ENCODE measurements at regions not wholly inside any gene's neighbourhood (a gene's known extent, or its start where the extent isn't known, plus 50 kb on each side); places are given as distances from the start of the nearest gene placed in this dataset.
"Not testable (repeated sequence)": the region's sequence is repeated elsewhere in the genome, so short reads cannot be mapped to it uniquely, and the experiment has no call there.

DNA sequence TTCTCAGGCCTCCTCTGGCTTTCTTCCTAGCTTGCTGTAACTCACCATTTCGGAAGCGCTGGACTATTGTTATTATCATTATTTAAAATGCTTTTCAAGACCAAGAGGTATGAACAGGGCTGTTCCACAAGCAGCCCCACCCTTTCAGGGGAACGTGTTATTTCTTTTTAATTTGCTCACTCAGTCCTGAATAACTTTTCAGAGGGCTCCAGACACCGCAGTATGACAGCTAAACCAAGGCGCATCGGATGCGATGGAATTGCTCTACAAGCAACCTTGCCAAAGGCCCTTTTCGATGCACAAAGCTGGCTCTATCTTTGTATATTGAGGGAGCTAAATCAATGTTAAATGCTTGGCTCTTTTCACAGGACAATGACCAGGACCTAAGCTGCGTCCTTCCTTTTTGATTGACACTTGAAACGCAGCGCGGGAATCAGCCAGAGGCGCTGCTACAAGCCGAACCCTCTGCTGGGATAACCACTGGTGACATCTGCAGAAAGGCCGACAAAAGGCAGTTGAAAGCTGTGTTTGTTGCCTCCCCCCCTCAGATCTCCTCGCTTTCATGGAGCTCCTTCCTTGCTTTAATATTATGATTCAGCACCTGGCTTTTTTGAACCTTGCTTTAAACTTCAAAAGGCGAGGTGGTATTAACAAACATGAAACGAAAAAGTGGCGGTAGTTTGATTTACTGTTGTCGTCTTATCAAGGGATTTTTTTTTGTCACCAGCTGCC is 204.7 kb upstream of the PROX1 start:
- no peak for DNase-seq (ENCODE audit: low spot score)

GRCh38 chr1:213783893-213784292 is 203.9 kb upstream of the PROX1 start:
- no peak for DNase-seq (ENCODE audit: low spot score)

DNA sequence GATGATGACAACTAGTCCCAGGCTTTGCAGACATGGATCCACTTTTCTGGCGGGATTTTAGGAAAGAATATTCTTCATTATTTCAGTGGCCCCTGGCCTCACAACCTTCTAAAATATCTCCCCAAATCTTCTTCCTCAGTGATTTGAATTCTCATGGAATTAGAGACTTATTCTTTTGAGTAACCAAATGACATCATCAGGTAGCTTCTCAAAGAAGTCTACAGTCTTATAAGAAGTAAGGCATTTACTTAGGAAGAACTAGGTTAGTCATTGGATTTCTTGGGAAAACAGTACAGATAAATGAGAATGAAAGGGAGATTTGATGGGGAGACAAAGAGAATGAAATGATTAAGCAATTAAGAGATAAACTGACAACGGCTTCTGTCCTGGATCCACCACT is 201.1 kb upstream of the PROX1 start:
- no peak for DNase-seq (ENCODE audit: low spot score)

DNA sequence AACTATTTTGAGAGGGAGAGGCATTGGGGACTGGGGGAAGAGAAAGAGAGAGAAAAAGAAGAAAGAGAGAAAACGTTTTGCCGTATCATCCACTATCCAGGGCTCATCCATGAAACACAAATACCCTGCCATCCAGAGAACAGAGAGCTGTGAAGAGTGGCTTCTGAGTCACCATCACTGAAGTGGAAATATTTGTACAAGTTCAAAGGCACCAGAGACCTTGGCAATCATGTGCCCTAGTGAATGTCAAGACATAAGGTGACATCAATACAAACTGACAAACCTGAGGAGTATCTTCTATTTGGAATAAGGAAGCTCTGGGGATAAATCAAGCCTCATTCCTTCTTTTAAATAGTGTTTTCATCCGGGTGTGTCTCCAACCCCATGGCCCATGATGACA is 197.2 kb upstream of the PROX1 start:
- DNase-seq (ENCODE audit: low spot score), result no peak

DNA sequence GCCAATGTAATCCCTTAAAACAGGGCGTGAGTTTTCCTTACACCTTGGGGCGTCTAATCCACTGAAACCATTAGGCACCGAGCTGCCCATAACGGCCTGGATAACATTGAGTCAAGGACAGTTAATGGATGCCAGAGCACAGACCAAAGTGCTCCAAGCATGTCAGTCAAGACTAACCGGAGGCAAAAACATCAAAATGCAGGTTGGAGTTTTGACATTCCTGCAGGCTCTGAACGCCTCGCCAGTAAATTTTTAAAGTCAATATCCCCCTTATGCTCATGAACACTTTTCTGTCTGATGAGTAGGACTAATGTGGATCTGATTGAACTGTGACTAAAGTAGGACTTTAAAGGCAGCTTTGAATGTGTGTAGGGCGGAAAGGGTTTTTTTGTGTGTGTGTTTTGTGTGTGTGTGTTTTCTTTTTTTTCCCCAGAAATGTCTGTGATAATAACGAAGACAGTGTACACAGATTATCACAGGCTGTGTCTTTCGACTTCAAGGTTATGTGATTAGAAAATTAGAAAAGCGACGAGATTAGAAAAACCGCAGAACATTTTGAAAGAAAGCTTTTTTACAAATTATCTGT is 194.2 kb upstream of the PROX1 start:
- no peak for DNase-seq (ENCODE audit: low spot score)

DNA sequence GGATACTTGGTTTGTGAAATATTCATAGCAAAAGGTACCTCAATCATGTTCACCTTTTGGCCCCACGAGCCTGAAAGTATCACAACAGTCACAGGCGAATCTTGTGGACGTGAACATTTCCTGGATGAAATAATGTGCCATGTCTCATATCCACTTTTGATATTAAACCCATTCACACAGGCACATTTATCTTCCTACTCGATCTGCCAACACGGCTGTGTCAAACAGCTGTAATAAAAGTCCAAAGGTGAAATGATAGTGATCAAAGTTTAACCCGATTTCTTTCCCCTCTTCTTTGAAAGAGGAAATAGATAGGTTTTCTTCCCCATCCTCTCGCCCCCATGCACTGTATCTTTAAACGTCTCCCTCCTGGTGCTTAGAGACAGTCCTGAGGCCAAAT is 191.2 kb upstream of the PROX1 start:
- no peak for DNase-seq (ENCODE audit: low spot score)

DNA sequence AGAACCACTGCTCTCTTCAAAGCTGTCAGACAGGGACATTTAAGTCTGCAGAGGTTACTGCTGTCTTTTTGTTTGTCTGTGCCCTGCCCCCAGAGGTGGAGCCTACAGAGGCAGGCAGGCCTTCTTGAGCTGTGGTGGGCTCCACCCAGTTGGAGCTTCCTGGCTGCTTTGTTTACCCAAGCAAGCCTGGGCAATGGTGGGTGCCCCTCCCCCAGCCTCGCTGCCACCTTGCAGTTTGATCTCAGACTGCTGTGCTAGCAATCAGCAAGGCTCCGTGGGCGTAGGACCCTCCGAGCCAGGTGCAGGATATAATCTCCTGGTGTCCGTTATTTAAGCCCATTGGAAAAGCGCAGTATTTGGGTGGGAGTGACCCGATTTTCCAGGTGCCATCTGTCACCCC is 179.5 kb upstream of the PROX1 start:
- not testable (repeated sequence) for DNase-seq (ENCODE audit: low spot score)

GRCh38 chr1:213817156-213817555 is 170.6 kb upstream of the PROX1 start:
- no peak for DNase-seq (ENCODE audit: low spot score)

- no peak for DNase-seq (ENCODE audit: low spot score)
Measured at GRCh38 chr1:213820362-213821149, 167.2 kb upstream of the PROX1 start.

DNA sequence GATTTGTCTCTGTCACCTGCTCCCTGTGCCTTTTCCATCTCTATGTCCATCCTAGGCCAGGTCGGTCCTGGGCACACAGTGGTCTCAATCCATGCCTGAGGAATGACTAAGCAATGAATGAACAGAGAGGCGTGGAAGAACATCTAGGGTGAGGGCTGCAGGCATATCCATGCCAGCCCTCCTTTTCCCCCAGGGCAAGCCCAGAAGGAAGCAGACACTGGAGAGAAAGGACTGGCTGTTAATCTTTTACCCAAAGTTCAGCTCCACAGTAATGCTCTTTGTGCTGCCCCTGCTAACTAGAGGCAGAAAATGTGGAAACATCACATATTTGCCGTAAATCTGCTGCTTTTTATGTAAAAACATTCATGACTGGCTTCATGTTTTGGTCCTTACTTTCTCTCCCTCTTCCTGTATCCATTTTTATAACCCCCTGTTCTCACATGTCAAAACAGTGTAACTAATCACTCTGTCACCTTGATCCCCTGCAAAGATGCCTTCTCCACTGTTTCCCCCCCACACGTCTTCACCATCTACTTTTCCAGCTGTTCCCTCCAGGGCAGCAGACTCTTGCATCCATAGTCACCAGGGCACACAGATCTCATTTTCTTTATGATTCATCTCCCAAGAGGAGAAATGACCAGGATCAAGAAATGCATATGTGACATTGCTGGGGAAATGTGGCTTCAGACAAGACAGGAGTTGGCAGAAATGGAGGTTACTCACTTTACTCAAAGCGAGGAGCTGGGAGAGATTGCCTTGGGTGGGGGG is 166.4 kb upstream of the PROX1 start:
- no peak for DNase-seq (ENCODE audit: low spot score)

DNA sequence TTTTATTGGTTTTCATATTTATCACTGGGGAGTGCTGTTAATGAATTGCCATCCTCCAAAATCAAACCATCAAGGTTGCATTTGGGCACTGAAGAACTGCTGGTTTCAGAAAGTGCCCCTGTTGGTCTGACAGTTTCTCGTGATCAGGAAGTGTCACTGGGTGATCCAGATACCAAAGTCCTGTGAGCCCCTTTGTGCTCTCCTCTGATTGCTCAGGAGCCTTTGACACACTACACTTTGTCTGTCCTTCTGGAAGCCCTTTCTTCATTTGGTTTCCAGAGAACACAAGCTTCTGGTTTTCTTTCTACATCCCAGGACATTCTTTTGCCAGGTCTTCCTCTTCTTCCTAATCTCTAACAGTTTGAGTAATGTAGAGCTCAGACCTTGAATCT is 165.8 kb upstream of the PROX1 start:
- DNase-seq (ENCODE audit: low spot score), result no peak

DNA sequence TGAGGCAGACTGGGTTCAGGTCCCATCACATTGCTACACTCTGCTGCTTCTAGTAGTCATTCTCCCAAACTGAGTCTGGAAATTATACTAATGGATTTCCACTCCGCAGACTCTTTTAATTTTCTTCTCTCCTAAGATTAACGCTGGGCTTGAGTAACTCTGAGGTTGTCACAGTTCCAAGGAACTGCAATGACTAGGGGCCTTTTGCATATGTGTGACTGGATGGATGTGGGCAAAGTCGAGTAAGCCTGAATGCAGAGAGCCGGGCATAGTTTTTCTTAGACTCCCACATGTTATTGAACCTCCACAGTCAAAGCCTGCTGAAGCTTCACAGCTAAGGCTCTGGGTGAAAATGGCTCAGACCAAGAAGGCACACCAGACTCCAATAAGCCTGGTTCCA is 160.9 kb upstream of the PROX1 start:
- DNase-seq (ENCODE audit: low spot score), result no peak

- DNase-seq (ENCODE audit: low spot score), result no peak
Measured at GRCh38 chr1:213828867-213829266, 158.9 kb upstream of the PROX1 start.

DNA sequence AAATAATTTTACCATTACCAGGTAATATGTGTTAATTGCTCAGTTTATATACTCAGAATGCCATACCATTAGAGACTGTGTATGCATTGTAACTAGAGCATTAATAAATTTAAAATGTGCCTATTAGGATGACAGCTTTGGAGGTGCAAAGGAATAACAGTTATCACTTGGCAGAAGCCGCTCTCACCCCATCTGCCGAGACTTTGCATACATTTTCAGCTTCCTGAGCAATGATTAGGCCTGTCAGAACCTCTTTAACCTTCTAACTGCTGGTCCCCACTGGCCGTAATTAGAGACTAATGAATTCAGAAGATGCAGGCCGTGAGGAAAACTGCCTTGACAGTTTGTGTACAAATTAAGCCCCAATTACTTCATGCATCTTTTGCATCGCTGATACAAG is 158.0 kb upstream of the PROX1 start:
- no peak for DNase-seq (ENCODE audit: low spot score)

GRCh38 chr1:213830371-213830770 is 157.4 kb upstream of the PROX1 start:
- DNase-seq (ENCODE audit: low spot score), result no peak

- no peak for DNase-seq (ENCODE audit: low spot score)
Measured at GRCh38 chr1:213840575-213840974, 147.2 kb upstream of the PROX1 start.

DNA sequence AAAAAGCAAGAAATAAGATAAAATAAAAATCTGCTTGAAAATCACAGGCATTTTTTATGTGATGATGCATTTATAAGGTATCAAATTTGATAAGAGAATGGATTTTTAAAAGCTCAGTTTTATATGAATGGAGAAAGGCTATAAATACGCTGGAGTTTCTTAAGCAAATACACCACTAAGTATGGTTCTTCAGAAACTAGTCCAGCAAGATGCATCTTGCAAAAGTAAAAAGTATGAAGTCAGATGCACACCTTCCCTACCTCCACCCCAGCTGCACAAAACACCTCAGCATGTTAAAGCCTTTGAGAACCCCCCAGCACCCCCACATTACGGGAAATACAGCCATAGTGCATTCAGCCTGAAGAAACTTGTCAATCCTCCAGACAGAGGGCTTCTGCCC is 143.1 kb upstream of the PROX1 start:
- DNase-seq (ENCODE audit: low spot score), result no peak

GRCh38 chr1:213852107-213852506 is 135.7 kb upstream of the PROX1 start:
- no peak for DNase-seq (ENCODE audit: low spot score)

DNA sequence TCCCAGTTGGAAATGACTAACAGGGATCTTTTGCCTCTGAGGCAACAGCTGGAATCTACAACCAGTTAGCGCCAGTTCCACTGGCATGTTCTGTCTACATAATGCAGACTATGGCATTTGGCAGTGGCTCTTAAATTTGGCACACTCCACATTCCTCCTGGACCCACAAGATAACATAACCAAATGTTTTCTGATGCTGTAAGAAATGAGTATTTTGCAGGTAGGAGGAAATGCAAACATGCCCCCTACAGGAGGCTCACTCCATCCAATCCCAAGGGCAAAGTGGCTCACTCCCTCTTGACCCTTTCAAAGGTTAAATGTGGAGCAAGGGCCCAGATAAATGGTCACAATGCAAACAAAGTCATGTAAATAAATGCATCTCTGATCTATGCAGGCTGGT is 129.2 kb upstream of the PROX1 start:
- no peak for DNase-seq (ENCODE audit: low spot score)

DNA sequence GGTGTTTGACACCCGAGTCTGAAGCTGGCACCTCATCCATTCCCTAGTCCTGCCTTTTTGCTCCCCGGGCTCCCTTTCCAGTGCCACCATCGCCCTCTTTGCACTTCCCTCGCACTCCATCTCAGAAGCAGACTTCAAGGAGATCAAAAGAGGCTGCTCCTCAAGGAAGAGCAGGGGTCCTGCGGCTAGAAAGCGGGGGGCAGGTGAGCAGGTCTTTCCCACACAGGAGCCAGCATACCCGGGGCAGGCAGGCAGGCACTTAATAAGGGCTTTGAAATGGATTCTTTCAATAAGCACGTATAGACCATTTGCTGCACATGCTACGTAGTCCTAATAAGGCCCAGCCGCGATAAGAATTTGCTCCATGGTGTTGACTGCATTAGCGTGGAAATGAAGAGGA is 125.9 kb upstream of the PROX1 start:
- DNase-seq (ENCODE audit: low spot score), result no peak

- DNase-seq (ENCODE audit: low spot score), result no peak
Measured at GRCh38 chr1:213864091-213864490, 123.7 kb upstream of the PROX1 start.

- no peak for DNase-seq (ENCODE audit: low spot score)
Measured at GRCh38 chr1:213868482-213868881, 119.3 kb upstream of the PROX1 start.

- no peak for DNase-seq (ENCODE audit: low spot score)
Measured at GRCh38 chr1:213871179-213871578, 116.6 kb upstream of the PROX1 start.
